NB4 (cell line): ENCODE measurements at regions not wholly inside any gene's neighbourhood (a gene's known extent, or its start where the extent isn't known, plus 50 kb on each side); places are given as distances from the start of the nearest gene placed in this dataset.

ENCODE experiments used
- DNase-seq: peaks from one replicate; pipeline ENCODE4 v3.0.0; 2010; ENCODE audit warnings: low read depth
- H3K4me3 ChIP-seq: one replicate; pipeline ENCODE4 v1.5.1; 2011; ENCODE audit warnings: mild to moderate bottlenecking, low read depth, low read length, moderate library complexity
- MYC ChIP-seq: IDR thresholded peaks from 2 replicates; pipeline ENCODE4 v1.6.1; 2011; ENCODE audit warnings: low read depth, low read length
- POLR2A ChIP-seq: IDR thresholded peaks from 2 replicates; pipeline ENCODE4 v1.6.1; 2011; ENCODE audit warnings: mild to moderate bottlenecking; ENCODE audit not compliant: insufficient read length; ENCODE audit errors: extremely low read depth
- TF ChIP-seq, protein P1 (sequence below): IDR thresholded peaks from 2 replicates; pipeline ENCODE4 v1.6.1; 2011; ENCODE audit warnings: low read depth, low read length
- TF ChIP-seq, protein P2 (sequence below): IDR thresholded peaks from one replicate; pipeline ENCODE4 v1.5.1; 2012; ENCODE audit warnings: low read depth, low read length

DNA sequence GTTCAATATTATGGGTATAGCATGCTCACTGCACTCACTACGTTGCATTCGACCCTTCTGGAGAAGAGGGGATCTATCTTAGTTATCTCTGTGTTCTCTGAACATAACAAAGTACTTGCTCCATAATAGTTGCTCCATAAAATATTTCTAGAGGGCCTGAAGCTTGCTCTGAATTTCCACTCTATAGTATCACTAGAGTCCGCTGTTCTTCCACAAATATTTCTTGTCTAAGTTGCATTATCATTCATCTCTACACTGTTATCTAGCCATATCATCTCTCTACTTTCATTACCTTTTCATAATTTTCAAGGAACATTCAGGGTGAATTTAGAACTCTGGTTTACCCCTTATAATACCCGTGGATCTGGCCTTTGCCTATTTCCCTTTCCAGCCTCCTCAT, 246.1 kb upstream of the PDE3A start:
- DNase-seq = no peak
- TF ChIP-seq POLR2A (no peak), MYC (no peak)
- TF ChIP-seq, protein P1, sequence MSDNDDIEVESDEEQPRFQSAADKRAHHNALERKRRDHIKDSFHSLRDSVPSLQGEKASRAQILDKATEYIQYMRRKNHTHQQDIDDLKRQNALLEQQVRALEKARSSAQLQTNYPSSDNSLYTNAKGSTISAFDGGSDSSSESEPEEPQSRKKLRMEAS = no peak
- TF ChIP-seq, protein P2, sequence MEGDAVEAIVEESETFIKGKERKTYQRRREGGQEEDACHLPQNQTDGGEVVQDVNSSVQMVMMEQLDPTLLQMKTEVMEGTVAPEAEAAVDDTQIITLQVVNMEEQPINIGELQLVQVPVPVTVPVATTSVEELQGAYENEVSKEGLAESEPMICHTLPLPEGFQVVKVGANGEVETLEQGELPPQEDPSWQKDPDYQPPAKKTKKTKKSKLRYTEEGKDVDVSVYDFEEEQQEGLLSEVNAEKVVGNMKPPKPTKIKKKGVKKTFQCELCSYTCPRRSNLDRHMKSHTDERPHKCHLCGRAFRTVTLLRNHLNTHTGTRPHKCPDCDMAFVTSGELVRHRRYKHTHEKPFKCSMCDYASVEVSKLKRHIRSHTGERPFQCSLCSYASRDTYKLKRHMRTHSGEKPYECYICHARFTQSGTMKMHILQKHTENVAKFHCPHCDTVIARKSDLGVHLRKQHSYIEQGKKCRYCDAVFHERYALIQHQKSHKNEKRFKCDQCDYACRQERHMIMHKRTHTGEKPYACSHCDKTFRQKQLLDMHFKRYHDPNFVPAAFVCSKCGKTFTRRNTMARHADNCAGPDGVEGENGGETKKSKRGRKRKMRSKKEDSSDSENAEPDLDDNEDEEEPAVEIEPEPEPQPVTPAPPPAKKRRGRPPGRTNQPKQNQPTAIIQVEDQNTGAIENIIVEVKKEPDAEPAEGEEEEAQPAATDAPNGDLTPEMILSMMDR = no peak
- no peak overlapping the region for H3K4me3 ChIP-seq

DNA sequence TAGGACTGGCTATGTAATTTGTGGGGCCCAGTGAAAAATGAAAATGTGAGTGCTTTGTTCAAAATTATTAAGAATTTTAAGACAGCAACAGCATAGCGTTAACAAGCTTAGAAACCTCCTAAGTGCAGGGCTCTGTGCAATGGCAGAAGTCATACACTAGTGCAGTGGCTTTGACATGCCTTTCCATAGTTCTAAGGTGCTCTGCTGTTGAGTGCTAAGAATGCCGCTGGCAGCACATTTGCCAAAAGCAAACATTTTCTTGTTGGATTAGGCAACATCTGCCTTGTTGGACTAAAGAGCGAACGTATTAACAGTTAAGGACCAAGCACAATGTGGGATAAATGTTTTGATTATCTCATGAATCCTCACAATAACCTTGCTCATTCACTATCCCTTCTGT, 244.9 kb upstream of the PDE3A start:
- H3K4me3 ChIP-seq = no peak overlapping the region
- no peak for TF ChIP-seq POLR2A
- TF ChIP-seq, protein P2 = no peak
- no peak for TF ChIP-seq MYC
- TF ChIP-seq, protein P1 = no peak
- DNase-seq = no peak

DNA sequence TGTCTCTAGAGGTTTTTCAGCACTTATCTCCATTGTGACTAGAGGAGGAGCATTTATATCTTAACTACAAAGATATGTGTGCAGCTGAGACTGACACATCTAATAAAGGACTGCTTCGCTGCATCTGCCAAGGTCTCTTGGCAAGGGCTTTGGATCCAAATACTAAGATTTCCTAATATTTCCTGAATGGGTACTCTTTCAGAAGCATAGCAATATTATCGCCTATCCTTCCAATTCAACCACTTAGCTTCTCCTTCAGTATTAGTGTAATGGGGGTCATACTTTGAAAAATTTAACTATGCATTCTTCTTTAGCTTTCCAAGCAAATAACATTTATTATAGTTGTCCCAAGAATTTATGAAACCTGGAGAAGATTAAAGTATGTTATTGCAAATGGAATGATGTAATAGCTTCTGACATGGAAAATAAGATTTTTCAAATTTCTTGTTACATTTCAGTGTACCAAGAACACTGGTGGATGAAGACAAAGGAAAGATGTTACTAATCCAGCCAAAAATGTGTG, 243.0 kb upstream of the PDE3A start:
- TF ChIP-seq MYC (no peak), POLR2A (no peak)
- TF ChIP-seq, protein P2 = no peak
- TF ChIP-seq, protein P1 = no peak
- DNase-seq = no peak

DNA sequence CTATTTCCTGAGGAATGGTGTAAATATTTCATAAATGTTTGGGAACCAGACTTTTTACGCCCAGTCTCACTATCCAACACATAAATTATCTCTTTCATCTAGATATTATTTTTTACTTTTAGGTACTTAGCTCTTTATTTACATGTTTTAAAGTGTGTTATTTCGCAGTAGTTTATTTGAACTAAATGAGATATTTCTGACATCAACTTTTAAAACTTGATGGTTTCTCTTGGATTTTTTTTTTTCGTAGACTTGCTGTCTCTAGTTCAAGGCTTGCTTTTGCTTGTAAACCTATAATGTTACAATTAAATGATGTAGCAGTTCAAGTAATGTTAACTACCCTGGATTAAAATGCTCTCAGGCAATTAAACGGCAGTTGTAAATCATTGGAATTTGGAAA, 241.7 kb upstream of the PDE3A start:
- no peak overlapping the region for H3K4me3 ChIP-seq
- TF ChIP-seq, protein P2 = no peak
- no peak for TF ChIP-seq MYC
- TF ChIP-seq, protein P1 = no peak
- no peak for TF ChIP-seq POLR2A
- DNase-seq = no peak

More for the DNA sequence above, 243.0 kb upstream of the PDE3A start:
- no peak overlapping the region for H3K4me3 ChIP-seq

DNA sequence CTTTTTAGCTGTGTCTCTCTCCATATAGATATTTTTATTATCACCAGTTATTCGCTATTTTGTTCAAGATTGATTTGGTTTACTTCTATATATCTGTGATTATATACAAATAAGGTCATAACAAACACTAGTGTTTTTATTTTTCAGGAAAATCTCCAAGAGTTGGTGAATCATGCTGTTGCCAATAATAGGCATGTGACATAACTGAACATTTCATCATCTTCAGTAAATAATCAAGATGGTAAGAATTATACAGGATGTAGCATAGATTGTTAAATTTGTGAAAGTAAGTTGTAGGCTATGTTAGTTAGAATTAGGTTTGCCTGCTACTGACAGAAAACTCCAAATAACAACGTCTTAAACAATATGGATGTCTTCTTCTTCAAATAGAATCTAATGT, 240.9 kb upstream of the PDE3A start:
- H3K4me3 ChIP-seq = no peak overlapping the region
- DNase-seq = no peak
- TF ChIP-seq MYC = no peak
- TF ChIP-seq POLR2A = no peak
- TF ChIP-seq, protein P1 = no peak
- TF ChIP-seq, protein P2 = no peak

DNA sequence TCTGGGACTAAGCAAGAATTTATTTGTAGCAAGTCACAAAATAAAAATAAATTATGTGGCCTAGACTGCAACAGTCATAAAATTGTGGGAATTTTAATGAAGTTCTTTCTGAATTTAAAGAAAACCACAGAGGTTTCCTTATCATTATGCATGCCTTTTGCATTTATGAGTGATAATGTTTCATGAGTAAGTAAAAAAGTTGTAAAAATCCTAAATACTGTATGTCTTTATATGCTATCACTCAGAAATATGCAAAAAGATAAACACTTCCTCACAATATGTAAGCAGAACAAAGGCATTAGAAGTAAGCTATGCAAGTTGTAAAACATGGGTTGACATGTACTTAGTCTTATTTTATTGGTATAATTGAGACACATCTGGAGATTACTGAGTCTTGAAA, 239.4 kb upstream of the PDE3A start:
- DNase-seq = no peak
- no peak for TF ChIP-seq MYC
- TF ChIP-seq, protein P2 = no peak
- no peak for TF ChIP-seq POLR2A
- TF ChIP-seq, protein P1 = no peak
- no peak overlapping the region for H3K4me3 ChIP-seq
